Motor neuron (in vitro differentiated cells): ENCODE measurements at regions not wholly inside any gene's neighbourhood (a gene's known extent, or its start where the extent isn't known, plus 50 kb on each side); places are given as distances from the start of the nearest gene placed in this dataset.

Source experiments
- ATAC-seq, 8 experiments: fragments of 200-7000 bp; cut with Tn5 transposase; replicated peaks in 6 of 8; 2 replicates each; pipeline ENCODE4 v1.8.0; 2021; ENCODE audit warnings: mild to moderate bottlenecking in 8 of 8, moderate library complexity in 8 of 8
- H3K27ac ChIP-seq, 2 donors: fragments of 250-450 bp; sonication (Bioruptor Pico); 2 replicates each; pipeline ENCODE4 v1.9.0; 2021; ENCODE audit warnings: antibody characterized with exemption in 2 of 2, mild to moderate bottlenecking in 2 of 2, moderate library complexity in 1 of 2
- H3K4me1 ChIP-seq, 2 donors: fragments of 250-450 bp; sonication (Bioruptor Pico); replicated peaks in 1 of 2; 2 replicates each; pipeline ENCODE4 v1.6.1; 2021; ENCODE audit warnings: antibody characterized with exemption in 2 of 2, mild to moderate bottlenecking in 2 of 2, moderate library complexity in 1 of 2
- H3K4me3 ChIP-seq, 5 donors: fragments of 250-450 bp; sonication (Bioruptor Pico); 2 replicates each; pipeline ENCODE4 v1.9.0; 2021; ENCODE audit warnings: antibody characterized with exemption in 5 of 5, mild to moderate bottlenecking in 5 of 5, moderate library complexity in 4 of 5
- WGBS, 10 experiments: fragments of 450-650 bp; shearing (Covaris generic); methylation state at CpG; one replicate each; pipeline ENCODE4 v1.0.0; 2022; 5-methylcytosine and 5-hydroxymethylcytosine counted together
- in situ Hi-C, 9 experiments: fragments of 400-800 bp; cut with MboI; loops; one replicate each; pipeline ENCODE4 v1.15.0; 2021; ENCODE audit warnings: low sequenced_read_pairs in 9 of 9, low pct_unique_long_range_greater_than_20kb in 2 of 9; ENCODE audit not compliant: unreplicated experiment in 9 of 9

DNA sequence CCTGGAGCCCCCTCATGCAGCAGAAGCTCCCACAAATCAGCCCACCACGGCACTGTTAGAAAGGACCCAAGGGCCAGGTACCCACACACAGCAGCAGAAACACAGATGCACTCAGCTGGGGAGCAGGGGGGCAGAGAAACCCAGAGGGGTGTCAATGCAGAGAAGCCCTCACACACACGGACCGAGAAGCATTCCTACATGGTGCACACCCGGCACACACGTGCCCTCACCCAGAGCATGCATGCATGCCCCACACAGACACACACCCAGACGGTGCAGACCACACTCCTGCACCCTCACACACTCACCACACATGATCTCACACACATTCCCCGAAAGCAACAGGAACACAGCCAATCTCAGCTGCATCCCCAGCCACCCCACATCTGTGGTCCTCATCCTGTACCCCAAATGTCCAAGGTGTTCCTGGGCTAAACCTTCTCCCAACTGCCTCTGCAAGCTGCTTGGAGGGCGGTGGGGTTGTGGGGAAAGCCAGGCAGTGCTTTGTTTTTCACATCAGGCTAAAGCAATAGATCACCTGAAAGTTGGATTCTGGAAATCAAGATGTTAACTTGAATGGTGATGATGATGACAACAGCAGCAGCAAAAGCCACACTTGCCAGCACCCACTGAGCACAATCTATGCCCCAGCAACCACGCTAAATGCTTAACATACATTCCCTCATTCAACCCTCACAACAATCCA is 102.3 kb downstream of the ZFP36L2 start:
- Histone ChIP-seq H3K27ac (no peak overlapping the region), H3K4me3 (peak overlapping the region in 1 of 5 donors; percentile 11), H3K4me1 (peaks cover 7 to 9% of the 10 kb centered on the region in 2 donors)
- ATAC-seq = peak in 5 of 8 experiments; percentile 39 to 49 (median 42)
- in situ Hi-C loops = loop anchor here in 1 of 9 experiments (10.0 kb wide), 1 partner anchor 149 kb away; no protein-coding TSS in a partner anchor
- WGBS, 10 experiments = 58 to 100% (median 81%) methylated on average over 1 to 5 of the region's 9 CpGs; no CpG with 5 or more reads in 4 of the 10 experiments

- Histone ChIP-seq H3K4me1 (peaks cover 7 to 9% of the 10 kb centered on the region in 2 donors), H3K4me3 (no peak overlapping the region), H3K27ac (no peak overlapping the region)
- WGBS, 10 experiments = 65 to 100% (median 78%) methylated on average over 4 to 5 of the region's 8 CpGs; no CpG with 5 or more reads in 6 of the 10 experiments
- ATAC-seq = peak in 1 of 8 experiments; percentile 33
- in situ Hi-C loops = loop anchor here in 1 of 9 experiments (10.0 kb wide), 1 partner anchor 149 kb away; no protein-coding TSS in a partner anchor
Measured at GRCh38 chr2:43123486-43123885, 102.9 kb downstream of the ZFP36L2 start.

- H3K4me1 ChIP-seq = peaks cover 7 to 9% of the 10 kb centered on the region in 2 donors
- in situ Hi-C loops = loop anchor here in 1 of 9 experiments (10.0 kb wide), 1 partner anchor 148 kb away; no protein-coding TSS in a partner anchor
- 69 to 100% (median 96%) methylated on average over 1 to 4 of the region's 4 CpGs; no CpG with 5 or more reads in 3 of the 10 experiments for WGBS, 10 experiments
- H3K27ac ChIP-seq = no peak overlapping the region
- H3K4me3 ChIP-seq = no peak overlapping the region
- peak in 3 of 8 experiments; percentile 65 to 71 (median 67) for ATAC-seq
Measured at GRCh38 chr2:43123028-43123427, 103.4 kb downstream of the ZFP36L2 start.

GRCh38 chr2:43121580-43122314 is 104.7 kb downstream of the ZFP36L2 start:
- in situ Hi-C loops = loop anchor here in 1 of 9 experiments (10.0 kb wide), 1 partner anchor 147 kb away; no protein-coding TSS in a partner anchor
- ATAC-seq = peak in 2 of 8 experiments; percentile 9 to 24
- WGBS, 10 experiments = 70 to 100% (median 95%) methylated on average over 1 to 2 of the region's 4 CpGs; no CpG with 5 or more reads in 5 of the 10 experiments
- Histone ChIP-seq H3K4me3 (no peak overlapping the region), H3K27ac (no peak overlapping the region), H3K4me1 (peaks cover 7 to 9% of the 10 kb centered on the region in 2 donors)

GRCh38 chr2:43119303-43119702 is 107.1 kb downstream of the ZFP36L2 start:
- Histone ChIP-seq H3K27ac (no peak overlapping the region), H3K4me3 (no peak overlapping the region), H3K4me1 (peaks cover 0 to 8% of the 10 kb centered on the region in 2 donors)
- WGBS, 10 experiments = 58 to 100% (median 93%) methylated on average over 1 of the region's 1 CpG; no CpG with 5 or more reads in 7 of the 10 experiments
- no peak for ATAC-seq
- in situ Hi-C loops = no loop called here

GRCh38 chr2:43117521-43118143 is 108.8 kb downstream of the ZFP36L2 start:
- in situ Hi-C loops = no loop called here
- no peaks in the 10 kb centered on the region for H3K4me1 ChIP-seq
- 0 to 77% (median 27%) methylated on average over 1 to 2 of the region's 2 CpGs; no CpG with 5 or more reads in 1 of the 10 experiments for WGBS, 10 experiments
- ATAC-seq = no peak
- H3K4me3 ChIP-seq = no peak overlapping the region
- H3K27ac ChIP-seq = no peak overlapping the region

DNA sequence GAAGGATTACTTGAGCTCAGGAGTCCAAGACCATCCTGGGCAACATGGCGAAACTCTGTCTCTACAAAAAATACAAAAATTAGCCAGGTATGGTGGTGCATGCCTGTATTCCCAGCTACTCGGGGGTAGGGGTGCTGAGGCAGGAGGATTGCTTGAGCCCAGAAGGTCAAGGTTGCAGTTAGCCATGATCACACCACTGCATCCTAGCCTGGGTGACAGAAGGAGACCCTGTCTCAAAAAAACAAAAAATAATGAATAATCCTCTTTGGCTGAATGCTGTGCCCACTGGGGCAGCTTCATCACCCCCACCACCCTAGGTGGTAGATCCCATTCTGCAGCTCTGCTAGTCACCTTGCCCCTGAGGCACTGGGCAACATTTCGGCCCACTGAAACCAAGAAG is 109.4 kb downstream of the ZFP36L2 start:
- 33 to 94% (median 50%) methylated on average over 1 to 3 of the region's 3 CpGs; no CpG with 5 or more reads in 3 of the 10 experiments for WGBS, 10 experiments
- no peak overlapping the region for H3K4me3 ChIP-seq
- H3K4me1 ChIP-seq = no peaks in the 10 kb centered on the region
- no peak overlapping the region for H3K27ac ChIP-seq
- ATAC-seq = no peak
- in situ Hi-C loops = no loop called here

DNA sequence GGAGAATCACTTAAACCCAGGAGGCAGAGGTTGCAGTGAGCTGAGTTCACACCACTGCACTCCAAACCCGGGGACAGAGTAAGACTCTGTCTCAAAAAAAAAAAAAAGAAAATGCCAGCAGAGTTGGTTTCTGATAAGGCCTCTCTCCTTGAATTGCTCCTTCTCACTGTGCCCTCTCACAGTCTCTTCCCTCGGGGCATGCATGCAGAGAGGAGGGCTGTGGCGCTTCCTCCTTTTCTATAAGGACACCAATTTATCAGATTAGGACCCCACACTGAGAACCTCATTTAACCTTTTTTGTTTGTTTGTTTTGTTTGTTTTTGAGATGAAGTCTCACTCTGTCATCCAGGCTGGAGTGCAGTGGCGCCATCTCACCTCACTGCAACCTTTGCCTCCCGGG is 110.5 kb downstream of the ZFP36L2 start:
- Histone ChIP-seq H3K4me1 (no peaks in the 10 kb centered on the region), H3K4me3 (no peak overlapping the region), H3K27ac (no peak overlapping the region)
- 20 to 92% (median 79%) methylated on average over 1 to 5 of the region's 5 CpGs; no CpG with 5 or more reads in 2 of the 10 experiments for WGBS, 10 experiments
- ATAC-seq = no peak
- in situ Hi-C loops = no loop called here

DNA sequence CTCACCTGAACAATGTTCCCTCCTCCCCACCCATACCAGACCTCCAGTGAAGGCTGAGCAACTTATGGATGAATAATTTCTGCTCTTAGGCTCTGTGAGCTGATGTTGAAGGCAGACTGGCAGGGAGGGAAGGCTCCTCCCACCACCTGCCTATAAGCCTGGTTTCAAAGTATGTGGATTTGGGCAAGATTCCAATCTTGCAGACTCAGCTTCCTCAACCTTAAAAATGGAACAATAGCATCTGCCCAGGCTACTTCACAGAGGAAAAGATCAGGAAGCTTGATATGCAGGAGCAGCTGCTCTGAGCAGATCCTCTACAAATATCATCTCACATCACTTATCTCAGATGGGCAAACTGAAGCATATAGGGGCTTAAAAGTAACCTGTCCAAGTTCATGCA is 112.2 kb downstream of the ZFP36L2 start:
- H3K27ac ChIP-seq = no peak overlapping the region
- ATAC-seq = peak in 1 of 8 experiments; percentile 24
- in situ Hi-C loops = no loop called here

DNA sequence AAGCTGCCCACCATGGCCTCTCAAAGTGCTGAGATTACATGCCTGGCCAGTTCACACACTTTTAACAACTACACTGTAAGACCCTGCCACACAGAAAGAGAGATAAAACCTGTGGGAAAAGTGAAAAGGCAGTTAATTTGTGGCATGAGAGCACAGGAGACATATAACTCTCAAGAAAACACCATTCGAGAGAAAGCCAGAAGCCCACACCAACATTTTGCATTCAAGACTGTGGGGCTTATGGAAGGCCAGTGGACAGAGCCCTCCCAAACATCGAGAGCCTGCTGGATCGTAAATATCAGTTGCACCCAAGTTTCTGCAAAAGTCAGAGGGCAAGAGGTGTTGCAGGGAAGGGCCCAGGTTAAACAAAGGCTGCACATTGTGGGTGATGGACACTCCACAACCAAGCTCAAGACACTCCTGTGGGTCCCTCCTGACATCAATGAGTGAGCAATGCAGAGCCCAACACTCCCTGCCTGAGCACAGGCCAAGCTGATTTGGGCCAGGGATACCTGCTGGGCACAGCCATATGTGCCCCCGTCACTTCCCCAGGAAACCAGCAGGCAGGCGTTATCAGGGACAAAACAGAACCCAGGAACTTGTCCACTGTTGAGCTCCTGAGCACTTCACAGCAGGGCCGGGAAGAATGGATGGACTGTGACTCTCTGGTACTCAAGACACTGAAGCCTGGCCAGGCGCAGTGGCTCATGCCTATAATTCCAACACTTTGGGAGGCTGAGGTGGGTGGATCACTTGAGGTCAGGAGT is 114.4 kb downstream of the ZFP36L2 start:
- no peak overlapping the region for H3K27ac ChIP-seq
- 83 to 100% (median 93%) methylated on average over 1 to 7 of the region's 7 CpGs; no CpG with 5 or more reads in 5 of the 10 experiments for WGBS, 10 experiments
- peaks cover 10 to 22% of the 10 kb centered on the region in 2 donors for H3K4me1 ChIP-seq
- no peak for ATAC-seq
- H3K4me3 ChIP-seq = no peak overlapping the region
- in situ Hi-C loops = no loop called here

More for the DNA sequence above, 112.2 kb downstream of the ZFP36L2 start:
- no peak overlapping the region for H3K4me3 ChIP-seq
- peaks cover 3 to 12% of the 10 kb centered on the region in 2 donors for H3K4me1 ChIP-seq

- 0 to 88% (median 36%) methylated on average over 1 to 7 of the region's 10 CpGs for WGBS, 10 experiments
- H3K4me3 ChIP-seq = no peak overlapping the region
- in situ Hi-C loops = no loop called here
- no peak overlapping the region for H3K27ac ChIP-seq
- ATAC-seq = peak in 5 of 8 experiments; percentile 22 to 50 (median 47)
- H3K4me1 ChIP-seq = peaks cover 11 to 28% of the 10 kb centered on the region in 2 donors
Measured at GRCh38 chr2:43110442-43110871, 115.9 kb downstream of the ZFP36L2 start.

DNA sequence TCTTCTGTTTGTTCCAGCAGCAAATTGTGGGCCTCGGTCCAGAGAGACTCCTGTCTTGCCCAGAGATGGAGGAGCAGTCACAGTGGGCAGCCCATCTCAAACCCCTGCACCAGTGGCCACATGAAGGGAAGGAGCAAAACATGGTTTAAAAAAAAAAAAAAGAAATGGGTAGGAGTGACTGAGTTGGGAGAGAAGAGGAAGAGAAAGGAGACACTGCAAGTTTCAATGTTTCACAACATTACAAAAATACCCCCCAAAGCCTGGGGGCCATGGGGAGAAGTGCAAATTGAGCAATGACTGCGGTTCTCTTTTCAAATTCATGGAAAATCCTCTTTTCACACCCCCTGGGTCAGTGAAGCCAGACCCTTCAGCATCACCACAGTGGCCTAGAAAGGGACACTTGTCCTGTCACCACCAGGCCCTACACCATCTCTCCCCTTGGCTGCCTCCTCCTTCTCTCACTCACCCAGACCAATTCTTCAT is 117.1 kb downstream of the ZFP36L2 start:
- Histone ChIP-seq H3K27ac (no peak overlapping the region), H3K4me1 (peaks cover 11 to 28% of the 10 kb centered on the region in 2 donors), H3K4me3 (no peak overlapping the region)
- no peak for ATAC-seq
- in situ Hi-C loops = no loop called here
- WGBS, 10 experiments = 43 to 100% (median 64%) methylated on average over 1 to 2 of the region's 2 CpGs; no CpG with 5 or more reads in 3 of the 10 experiments
